Nucleus accumbens (tissue), 56 donors: ENCODE measurements at regions not wholly inside any gene's neighbourhood (a gene's known extent, or its start where the extent isn't known, plus 50 kb on each side); places are given as distances from the start of the nearest gene placed in this dataset.

Experiments used
- DNase-seq, 56 donors: peaks; one replicate each; lab custom pipeline; 2025; lab: John Stamatoyannopoulos, UW

DNA sequence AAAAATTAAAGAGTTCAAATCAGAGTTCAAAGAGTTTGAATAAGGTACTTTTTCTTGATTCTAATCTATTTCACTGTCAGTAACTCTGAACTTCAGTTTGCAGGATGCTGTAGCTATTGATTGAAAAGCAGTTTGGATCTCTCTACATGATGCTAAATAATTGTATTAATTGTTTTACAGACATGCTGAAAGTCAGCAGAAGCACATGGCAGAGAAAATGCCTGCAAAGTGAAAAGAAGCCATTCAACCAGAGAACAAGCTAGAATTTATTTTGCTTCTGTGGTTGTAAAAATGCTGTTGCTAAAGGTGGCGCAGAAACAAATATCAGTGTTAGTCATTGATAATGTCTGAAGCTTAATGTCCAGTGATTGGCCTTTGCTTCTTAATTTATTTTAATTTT, 92.1 kb upstream of the IL12A start:
- DNase-seq: no peak

DNA sequence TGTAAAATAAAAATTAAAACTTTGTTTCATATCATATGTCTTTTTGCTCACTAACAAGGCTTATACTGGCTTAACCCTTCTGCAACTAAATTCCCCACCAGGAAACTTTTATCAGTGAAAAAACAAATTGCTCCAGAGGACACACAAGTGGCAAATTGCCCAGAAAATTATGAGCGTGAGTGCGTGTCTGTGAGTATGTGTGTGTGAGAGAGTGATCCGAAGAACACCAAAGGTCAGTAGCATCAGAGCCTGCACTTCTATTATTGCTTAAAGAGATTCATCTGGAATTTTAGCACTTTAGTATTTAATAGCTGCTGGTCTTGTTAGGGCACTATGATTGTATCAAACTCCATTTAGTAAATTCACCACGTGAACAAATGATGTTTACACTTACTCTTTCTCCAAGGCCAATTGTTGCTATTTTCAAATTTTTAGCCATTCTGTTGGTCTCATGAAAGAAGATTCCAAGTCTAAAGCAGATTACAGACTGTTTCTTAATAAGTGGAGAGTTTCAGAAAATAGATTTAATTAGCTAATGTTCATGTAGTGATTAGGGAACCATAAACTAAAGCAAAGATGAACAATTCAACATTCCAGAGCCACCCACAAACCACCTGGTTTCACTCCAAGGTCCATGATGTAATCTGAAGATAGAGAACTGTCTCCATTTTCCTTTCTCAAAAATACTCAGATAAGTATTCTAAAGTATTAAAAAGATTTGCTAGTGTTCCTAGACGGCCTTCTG, 91.1 kb upstream of the IL12A start:
- no peak for DNase-seq

DNA sequence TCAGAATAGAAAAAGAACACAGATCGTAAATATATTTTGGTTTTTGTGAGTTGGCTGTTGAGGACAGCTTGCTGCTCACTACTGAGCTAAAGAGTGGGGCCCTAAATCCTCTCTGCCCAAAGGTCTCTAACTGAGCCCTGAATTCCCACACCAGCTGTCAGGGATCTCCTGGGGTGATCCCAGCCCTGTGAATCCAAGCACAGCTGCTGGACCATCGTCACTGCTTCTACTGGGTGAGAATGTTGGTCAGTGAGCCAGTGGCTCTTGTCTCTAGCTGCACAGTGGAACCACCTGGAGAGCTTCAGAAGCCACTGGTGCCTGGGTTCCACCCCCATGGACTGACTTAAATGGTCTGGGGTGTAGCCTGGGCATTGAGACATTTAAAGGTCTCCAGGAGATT, 90.5 kb upstream of the IL12A start:
- DNase-seq: no peak

DNA sequence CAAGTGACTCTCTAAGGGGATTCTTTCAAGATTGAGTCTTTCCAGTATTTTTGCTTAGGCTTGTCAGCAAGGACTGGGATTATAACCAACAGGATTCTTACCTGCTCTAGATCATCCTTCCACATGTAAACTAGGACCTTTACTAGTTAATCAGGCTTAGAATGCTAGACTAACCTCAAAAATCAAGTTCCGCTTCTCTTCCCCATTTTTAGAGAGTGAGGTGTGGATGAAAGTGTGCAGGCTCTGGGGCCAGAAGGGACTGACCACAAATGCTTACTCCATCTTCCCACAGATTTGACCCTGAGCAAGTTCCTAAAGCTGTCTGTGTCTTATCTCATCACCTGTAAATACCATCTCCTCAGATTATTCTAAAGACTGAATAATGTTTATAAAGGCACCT, 89.5 kb upstream of the IL12A start:
- DNase-seq: no peak

DNA sequence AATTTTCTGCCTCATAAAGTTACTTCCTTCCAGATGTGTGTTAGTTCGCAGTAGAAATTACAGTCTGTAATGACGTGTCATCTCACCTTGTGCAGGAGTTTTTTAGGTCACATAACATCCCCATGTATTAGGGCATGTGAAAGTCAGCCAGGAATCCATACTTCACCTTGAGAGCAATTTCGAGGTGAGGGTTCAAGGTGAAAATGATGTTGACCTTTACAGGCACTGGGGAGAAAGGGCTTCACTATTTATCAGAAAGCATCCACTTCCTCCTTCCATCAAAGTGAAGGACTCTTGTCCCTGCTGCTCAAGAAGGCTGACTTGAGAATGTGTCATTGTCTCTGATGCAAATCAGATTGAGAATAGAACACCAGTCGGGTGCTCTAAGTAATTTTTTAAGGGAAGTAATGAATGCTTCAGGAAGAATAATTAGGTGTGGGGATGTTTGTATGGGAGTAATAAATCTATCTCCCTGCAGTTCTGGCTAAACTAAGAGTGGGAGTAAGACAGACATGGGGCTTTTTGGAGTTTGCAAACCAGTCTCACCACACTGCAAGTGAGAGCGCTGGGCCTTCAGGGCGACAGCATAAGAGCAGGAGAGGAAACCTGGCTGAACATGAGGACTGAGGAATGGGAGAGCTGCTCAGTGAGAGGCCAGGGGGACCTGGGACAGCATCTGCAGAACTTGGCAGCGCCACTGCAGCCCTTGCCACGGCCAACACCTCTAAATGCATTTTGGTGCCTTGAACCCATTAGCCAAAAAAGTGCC, 85.9 kb upstream of the IL12A start:
- DNase-seq: no peak

DNA sequence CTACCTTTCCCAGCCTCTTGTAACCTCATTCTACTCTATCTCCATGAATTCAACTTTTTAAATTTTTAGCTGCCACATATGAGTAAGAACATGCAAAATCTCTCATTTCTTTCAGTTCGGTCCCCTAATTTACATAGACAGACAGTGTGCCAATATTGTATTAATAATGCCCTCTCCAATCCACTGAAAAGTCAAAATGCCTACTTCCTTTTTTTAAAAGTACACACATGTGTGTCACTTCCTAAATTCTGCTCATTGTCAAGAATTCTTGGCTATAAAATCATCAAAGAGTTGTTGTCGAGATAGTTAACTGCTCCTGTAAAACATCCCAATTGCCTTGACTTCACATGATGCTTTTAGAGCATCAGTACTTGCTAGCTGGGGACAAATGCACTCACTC, 84.2 kb upstream of the IL12A start:
- no peak for DNase-seq

DNA sequence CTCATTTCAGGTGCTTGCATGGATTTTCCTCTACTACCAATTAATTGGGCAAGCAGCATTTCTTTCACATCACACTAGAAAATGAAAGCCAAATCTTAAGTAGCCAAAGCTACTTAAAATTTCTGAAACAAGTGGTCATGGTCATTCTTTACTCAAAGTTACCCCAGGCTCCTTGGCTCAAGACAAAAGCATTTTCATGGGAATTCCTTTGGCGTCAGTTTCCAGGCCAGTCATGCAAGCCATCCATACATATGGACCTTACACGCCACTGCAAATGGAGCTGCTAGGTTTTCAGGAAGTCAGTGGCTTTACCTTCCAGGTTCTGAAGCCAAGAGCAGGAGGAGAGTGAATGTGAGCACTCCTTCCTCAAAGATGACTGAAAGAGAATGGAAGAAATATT, 83.7 kb upstream of the IL12A start:
- no peak for DNase-seq

DNA sequence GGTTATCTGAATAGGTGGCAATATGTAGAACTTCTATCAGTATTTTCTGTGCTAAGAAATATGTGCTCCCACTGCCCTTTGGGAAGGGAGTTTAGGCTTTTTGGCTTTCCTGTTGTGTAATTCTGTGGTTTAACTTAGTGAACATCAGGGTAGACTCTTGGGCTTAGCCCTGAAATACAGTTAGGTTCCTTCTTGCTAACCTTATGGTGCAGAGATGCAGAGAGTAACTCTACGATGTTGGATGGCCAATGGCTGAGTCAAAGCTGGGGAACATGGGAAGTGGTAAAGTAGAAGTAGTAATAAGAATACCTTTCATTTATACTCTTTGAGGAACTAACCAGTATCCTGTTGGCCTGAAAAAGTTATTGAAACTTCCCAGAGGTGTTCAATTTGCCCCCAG, 80.8 kb upstream of the IL12A start:
- no peak for DNase-seq

DNA sequence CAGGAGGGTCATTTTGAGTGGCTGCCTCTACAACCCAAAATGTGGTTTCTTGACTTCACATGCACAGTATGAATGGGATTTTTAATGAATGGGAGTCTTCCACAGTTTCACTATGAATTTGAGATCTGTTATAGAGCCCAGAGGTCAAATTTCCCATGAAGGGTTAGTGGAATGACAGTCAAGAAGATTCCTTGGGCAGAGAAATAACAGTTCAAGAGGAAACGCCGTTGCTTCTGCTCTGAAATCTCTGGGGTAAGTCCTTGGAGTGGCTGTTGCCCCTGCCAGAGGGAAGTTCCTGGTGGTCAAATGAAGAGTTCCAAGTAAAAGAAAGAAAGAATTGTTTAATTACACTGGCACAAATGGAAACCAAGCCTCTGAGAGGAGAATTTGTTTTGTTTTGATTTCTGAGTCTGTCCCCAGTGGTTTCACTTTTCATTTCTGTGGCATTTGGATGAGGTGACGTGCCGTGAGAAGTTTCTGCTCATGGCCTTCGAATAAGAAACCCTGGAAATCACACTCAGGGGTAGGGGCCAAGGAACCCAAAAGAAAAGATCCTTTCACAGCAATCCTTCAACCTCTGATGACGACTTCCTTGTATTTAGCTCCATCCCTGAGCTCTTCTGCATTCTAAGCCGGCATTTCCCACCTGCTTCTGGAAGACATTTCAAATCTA, 77.5 kb upstream of the IL12A start:
- no peak for DNase-seq

DNA sequence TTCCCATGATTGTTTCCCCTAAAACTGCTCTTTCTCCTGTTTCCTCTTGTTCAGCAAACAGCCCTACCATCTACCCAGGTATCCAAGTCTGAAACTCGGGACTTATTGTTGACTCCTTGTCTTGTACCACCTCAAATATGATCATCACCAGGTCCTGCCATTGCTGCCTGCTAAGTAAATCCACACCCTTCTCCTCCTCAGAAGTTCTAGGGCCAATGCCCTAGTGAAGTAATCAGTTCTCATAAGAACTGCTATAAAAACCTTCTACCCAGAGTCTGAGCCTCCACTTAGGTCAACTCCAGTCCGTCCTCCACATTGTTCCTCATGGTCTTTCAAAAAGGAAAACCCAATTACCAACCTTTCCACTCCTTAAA, 77.0 kb upstream of the IL12A start:
- no peak for DNase-seq

DNA sequence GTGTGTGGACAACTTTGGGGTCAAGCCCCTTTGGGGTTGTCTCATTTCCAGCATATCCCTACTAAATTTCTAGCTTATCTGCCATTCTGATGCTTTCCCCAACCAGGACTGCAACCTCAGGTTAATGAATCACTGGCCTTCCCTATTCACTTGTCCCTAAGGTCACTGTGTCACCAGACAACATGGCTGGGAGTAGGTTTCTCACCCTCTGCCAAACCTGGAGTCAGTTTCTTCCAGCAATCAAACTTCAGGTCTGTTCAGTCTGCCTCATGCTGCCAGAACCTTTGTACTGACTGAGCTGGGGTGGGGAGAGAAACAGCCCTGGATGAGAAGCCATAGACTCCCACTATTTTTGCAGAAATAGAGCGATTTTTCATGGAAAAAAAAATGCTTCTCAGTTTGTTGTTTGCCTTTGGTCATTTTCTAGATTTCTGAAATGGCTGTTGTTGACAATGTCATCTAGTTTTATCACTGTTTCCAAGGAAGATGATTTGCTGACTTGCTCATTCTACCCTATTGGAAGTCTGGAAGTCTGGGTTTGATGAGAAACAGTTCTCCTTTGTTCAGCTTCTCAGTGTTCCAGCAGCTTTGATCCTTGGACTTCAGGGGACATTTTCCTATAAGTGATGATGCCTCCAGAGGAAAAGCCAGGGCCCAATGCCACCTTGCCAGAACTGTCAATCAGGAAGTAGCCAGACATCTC, 74.8 kb upstream of the IL12A start:
- DNase-seq: no peak

DNA sequence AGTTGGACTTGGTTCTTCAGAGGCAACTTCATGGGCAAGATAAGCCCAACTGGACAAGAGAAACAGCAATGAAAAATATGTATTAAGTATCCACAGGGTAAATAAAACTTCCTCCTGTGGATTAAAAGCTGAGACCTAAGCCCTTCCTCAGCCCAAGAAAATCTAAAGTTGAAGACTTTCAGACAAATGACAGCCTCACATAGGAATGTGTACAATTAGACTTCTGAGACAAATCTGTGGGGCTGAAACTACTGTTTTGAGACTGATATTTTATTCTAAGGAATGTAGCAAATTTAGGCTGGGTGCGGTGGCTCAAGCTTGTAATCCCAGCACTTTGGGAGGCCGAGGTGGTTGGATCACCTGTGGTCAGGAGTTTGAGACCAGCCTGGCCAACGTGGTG, 74.2 kb upstream of the IL12A start:
- DNase-seq: no peak

DNA sequence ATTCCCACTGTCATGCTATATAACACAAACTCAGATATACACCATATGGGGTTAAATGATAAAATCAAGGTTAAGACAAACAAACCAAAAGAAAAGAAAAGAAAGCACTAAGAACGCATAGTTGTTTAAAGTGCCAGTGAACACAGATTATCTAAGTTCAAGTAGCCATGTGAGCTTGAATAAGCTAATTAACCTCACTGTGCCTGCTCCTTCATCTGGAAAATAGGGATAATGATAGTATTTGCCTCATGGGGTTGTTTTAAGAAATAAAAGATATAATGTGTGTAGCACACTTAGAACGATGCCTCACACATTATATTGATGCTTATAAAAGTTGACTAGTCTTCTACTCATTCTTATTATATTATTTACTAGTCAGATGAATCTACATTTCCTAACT, 72.6 kb upstream of the IL12A start:
- DNase-seq: no peak

DNA sequence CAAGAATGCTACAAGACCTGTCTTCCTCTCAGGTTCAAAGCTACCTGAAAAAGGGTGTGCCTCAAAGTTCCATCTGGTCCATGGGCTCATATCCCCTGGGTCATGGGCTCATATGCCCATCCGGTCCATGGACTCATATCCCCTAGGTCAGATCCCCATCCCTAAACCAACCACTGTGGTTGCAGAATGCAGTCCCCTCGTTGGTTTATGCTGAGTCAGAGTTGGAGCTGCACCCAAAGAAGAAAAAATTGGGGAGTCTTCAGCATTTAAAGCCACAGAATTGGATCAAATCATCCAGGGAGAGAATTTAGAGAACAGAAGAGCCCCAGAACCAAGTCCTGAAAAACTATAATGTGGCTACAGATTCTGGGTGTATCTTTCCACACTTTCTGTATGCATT, 71.5 kb upstream of the IL12A start:
- DNase-seq: no peak

DNA sequence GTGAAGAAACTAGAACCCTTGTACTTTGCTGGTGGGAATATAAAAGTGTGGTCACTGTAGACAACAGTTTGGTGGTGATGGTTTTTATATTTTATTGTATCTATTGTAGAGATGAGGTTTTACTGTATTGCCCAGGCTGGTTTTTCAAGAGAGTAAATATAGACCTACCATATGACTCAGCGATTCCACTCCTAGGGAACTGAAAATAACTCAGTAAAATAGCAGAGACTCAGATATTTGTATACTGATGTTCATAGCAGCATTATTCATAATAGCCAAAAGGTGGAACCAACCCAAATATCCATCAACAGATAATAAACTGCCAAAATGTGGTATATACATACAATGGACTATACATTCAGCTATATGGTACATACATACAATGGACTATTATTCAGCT, 68.8 kb upstream of the IL12A start:
- DNase-seq: no peak

DNA sequence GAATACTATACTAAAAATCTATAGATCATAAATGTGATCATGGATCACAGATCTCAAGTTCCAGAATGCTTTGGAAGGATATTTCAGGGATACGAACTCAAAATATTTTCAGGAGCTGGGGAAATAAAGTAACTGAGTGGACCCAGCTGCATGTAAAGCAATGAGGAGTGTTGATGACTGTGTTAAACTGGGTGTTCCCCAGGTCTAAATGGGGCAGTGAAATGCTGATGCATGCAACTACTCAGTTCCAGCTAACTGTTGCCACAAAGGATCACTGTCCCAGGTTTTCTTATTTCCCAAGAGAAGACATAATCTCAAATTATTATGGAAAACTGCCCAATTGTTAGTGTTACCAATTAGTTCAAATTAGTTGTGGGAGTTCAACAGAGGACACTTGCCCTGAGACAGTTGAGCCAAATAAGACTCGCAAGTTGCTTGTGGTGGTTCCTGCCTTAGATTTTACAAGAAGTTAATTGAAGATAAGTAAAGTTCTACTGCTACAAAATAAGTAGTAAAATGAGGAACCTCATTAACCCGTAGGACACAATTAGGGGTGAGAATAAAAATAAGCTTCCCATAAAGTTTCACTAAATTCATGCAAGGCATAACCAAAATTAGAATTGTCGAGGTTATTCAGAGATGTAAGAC, 66.3 kb upstream of the IL12A start:
- DNase-seq: no peak

DNA sequence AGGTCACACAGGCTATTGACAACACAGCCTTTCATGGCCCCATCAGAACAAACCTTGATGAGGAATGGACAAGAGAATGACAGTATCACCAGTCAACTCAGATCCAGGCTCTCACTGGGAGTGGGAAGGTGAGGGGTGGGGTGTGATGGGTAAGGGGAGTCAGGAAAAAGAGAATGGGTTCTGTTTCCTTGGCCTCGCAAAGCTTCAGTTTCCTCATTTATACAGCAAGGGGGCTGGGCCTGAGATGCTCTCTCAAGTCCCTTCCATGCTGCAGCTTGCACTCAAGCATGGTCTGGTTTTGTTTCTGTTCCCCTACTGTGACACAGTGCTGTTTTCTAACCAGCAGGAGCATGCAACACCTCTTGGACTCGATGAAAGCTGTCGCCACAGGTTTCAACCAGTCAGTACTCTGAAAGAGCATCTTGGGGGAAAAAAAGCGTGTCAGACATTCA, 65.7 kb upstream of the IL12A start:
- DNase-seq: peak in 1 of 56 donors; percentile 8

DNA sequence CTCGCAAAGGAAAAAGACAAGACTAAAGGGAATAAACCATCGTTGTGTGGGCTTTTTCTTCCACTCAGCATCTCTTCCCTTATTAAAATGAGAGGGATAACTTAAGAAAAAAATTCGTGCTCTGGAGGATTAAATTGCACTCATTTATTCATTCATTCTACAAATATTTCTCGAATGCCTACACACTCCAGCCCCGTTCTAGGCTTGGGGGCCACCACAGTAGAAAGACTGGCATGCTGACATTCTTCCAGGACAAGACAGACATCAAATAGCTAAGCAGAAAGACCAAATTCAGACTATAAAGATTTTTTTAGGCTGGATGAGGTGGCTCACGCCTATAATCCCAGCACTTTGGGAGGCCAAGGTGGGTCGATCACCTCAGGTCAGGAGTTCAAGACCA, 65.3 kb upstream of the IL12A start:
- DNase-seq: no peak

DNA sequence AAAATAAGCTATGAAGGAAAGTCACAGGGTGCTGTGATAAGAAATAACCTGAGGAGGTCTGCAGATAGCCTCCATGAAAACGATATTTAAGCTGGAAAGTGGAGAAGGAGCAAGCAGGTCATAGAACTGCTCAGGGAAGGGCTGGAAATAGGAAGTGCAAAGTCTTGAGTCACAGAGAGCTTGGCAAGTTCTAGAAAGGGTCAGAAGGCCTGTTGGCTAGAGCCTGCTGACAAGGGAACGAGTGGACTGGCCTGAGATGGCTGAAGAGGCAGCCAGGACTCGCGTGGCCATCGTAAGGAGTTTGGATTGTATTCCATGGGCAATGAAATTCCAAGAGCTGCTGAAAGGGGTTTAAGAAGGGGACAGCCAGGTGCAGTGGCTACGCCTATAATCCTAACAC, 64.7 kb upstream of the IL12A start:
- no peak for DNase-seq

DNA sequence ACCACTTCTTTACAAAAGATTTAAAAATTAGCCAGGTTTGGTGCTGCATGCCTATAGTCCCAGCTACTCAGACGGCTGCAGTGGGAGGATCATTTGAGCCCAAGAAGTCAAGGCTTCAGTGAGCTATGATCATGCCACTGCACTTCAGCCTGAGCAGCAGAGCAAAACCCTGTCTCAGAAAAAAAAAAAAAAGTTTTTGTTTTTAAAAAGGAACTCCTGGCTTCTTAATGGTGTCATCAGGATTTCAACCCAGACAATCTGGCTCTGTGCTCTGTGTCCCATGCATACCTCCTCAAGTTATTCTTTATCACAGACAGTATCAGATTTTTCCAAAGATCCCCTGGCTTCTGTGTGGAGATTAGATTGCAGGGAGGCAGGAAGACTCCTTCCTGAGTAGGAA, 64.2 kb upstream of the IL12A start:
- DNase-seq: no peak

DNA sequence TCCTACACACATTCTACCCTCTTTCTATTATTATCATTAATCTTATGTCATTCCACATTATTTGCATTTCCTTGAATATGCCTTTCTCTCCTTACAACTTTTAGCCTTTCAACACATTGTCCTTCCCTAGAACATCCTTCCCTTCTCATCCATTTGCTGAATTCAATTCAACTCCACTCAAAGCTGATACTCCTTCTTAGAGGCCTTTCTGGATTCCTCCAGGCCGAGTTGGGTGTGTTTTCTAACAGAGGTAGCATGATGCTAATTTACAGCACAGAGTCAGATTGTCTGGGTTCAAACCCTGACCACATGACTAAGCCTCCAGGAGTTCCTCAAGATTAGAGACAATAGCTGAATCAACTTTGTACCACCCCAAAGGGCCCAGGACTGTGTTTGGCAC, 63.4 kb upstream of the IL12A start:
- DNase-seq: no peak
